H9 (cell line): ENCODE measurements at regions not wholly inside any gene's neighbourhood (a gene's known extent, or its start where the extent isn't known, plus 50 kb on each side); places are given as distances from the start of the nearest gene placed in this dataset.

Source experiments
- DNase-seq: peaks from one replicate; pipeline ENCODE4 v3.0.0-alpha.2; 2017
- H2AFZ ChIP-seq: one replicate; pipeline ENCODE4 v1.6.1; 2013; ENCODE audit warnings: mild to moderate bottlenecking, low read length, control low read depth, moderate library complexity
- H2AK5ac ChIP-seq: 2 replicates; pipeline ENCODE4 v1.6.1; 2013; ENCODE audit warnings: low read length, control low read depth, mixed read lengths; ENCODE audit not compliant: insufficient read length
- H2BK120ac ChIP-seq: one replicate; pipeline ENCODE4 v1.6.1; 2013; ENCODE audit warnings: low read depth, mild to moderate bottlenecking, low read length, control low read depth, inconsistent platforms; ENCODE audit not compliant: poor library complexity, severe bottlenecking
- H2BK12ac ChIP-seq: 2 replicates; pipeline ENCODE4 v1.6.1; 2013; ENCODE audit warnings: low read length, control low read depth, mixed read lengths, low read depth; ENCODE audit not compliant: insufficient read length
- H2BK15ac ChIP-seq: 2 replicates; pipeline ENCODE4 v1.6.1; 2013; ENCODE audit warnings: low read depth, low read length, control low read depth
- H2BK20ac ChIP-seq: one replicate; pipeline ENCODE4 v1.6.1; 2013; ENCODE audit warnings: low read depth, mild to moderate bottlenecking, low read length, control low read depth, inconsistent platforms; ENCODE audit not compliant: poor library complexity, severe bottlenecking
- H2BK5ac ChIP-seq: 2 replicates; pipeline ENCODE4 v1.6.1; 2013; ENCODE audit warnings: low read length, control low read depth, mixed read lengths; ENCODE audit not compliant: insufficient read length
- H3K14ac ChIP-seq: 2 replicates; pipeline ENCODE4 v1.6.1; 2013; ENCODE audit warnings: low read length, control low read depth; ENCODE audit not compliant: insufficient read depth
- H3K18ac ChIP-seq: 2 replicates; pipeline ENCODE4 v1.6.1; 2013; ENCODE audit warnings: low read depth, mild to moderate bottlenecking, mixed read lengths, low read length, control low read depth; ENCODE audit not compliant: insufficient read length
- H3K23ac ChIP-seq: 2 replicates; pipeline ENCODE4 v1.6.1; 2013; ENCODE audit warnings: low read length, control low read depth, mixed read lengths, low read depth; ENCODE audit not compliant: insufficient read length
- H3K23me2 ChIP-seq: 2 replicates; pipeline ENCODE4 v1.6.1; 2013; ENCODE audit warnings: low read depth, mild to moderate bottlenecking, mixed read lengths, low read length, control low read depth; ENCODE audit not compliant: insufficient read length, poor library complexity, severe bottlenecking
- H3K27ac ChIP-seq: 2 replicates; pipeline ENCODE4 v1.5.1; 2013; ENCODE audit warnings: low read length, control low read depth, mixed read lengths, low read depth; ENCODE audit not compliant: insufficient read length
- H3K27me3 ChIP-seq: 2 replicates; pipeline ENCODE4 v1.6.1; 2013; ENCODE audit warnings: low read length, control low read depth, inconsistent platforms; ENCODE audit not compliant: insufficient read depth
- H3K4ac ChIP-seq: 2 replicates; pipeline ENCODE4 v1.6.1; 2013; ENCODE audit warnings: low read depth, mild to moderate bottlenecking, control low read depth, inconsistent platforms, low read length, moderate library complexity
- H3K4me1 ChIP-seq: 2 replicates; pipeline ENCODE4 v1.6.1; 2013; ENCODE audit warnings: low read length, control low read depth, inconsistent platforms; ENCODE audit not compliant: insufficient read depth
- H3K4me2 ChIP-seq: 2 replicates; pipeline ENCODE4 v1.6.1; 2013; ENCODE audit warnings: low read length, control low read depth, mixed read lengths; ENCODE audit not compliant: insufficient read length, insufficient read depth
- H3K56ac ChIP-seq: 2 replicates; pipeline ENCODE4 v1.6.1; 2013; ENCODE audit warnings: low read depth, mild to moderate bottlenecking, mixed read lengths, low read length, control low read depth; ENCODE audit not compliant: insufficient read length
- H3K79me1 ChIP-seq: 2 replicates; pipeline ENCODE4 v1.6.1; 2013; ENCODE audit warnings: low read depth, mild to moderate bottlenecking, moderate library complexity, low read length, control low read depth, inconsistent platforms; ENCODE audit not compliant: insufficient read depth, poor library complexity, severe bottlenecking
- H3K79me2 ChIP-seq: 2 replicates; pipeline ENCODE4 v1.6.1; 2013; ENCODE audit warnings: low read length, control low read depth, inconsistent platforms; ENCODE audit not compliant: insufficient read depth
- H3K9ac ChIP-seq: 2 replicates; pipeline ENCODE4 v1.6.1; 2013; ENCODE audit warnings: low read length, control low read depth, mixed read lengths; ENCODE audit not compliant: insufficient read length; ENCODE audit errors: extremely low read depth
- H3K9me3 ChIP-seq: one replicate; pipeline ENCODE4 v1.6.1; 2013; ENCODE audit warnings: low read depth, low read length, inconsistent platforms; ENCODE audit not compliant: control insufficient read depth
- H3T11ph ChIP-seq: one replicate; pipeline ENCODE4 v1.6.1; 2013; ENCODE audit warnings: mild to moderate bottlenecking, low read length, control low read depth, inconsistent platforms
- H4K20me1 ChIP-seq: one replicate; pipeline ENCODE4 v1.6.1; 2013; ENCODE audit not compliant: control insufficient read depth, insufficient read length, insufficient read depth
- H4K5ac ChIP-seq: 2 replicates; pipeline ENCODE4 v1.6.1; 2013; ENCODE audit warnings: low read depth, mild to moderate bottlenecking, mixed read lengths, low read length, control low read depth; ENCODE audit not compliant: insufficient read length
- H4K8ac ChIP-seq: replicated peaks from 2 replicates; pipeline ENCODE4 v1.6.1; 2013; ENCODE audit warnings: low read length, control low read depth, mixed read lengths, low read depth; ENCODE audit not compliant: insufficient read length
- H4K91ac ChIP-seq: 2 replicates; pipeline ENCODE4 v1.6.1; 2013; ENCODE audit warnings: low read depth, mild to moderate bottlenecking, moderate library complexity, mixed read lengths, low read length, control low read depth; ENCODE audit not compliant: insufficient read length
- H3K27ac Mint-ChIP-seq, 3 experiments: 2 replicates in 2 of 3; 3 replicates in 1 of 3; pipeline ENCODE4 v1.8.0; 2020 to 2021; ENCODE audit warnings: mixed read lengths in 3 of 3, mild to moderate bottlenecking in 1 of 3, moderate library complexity in 1 of 3
- H3K27me3 Mint-ChIP-seq: 2 replicates; pipeline ENCODE4 v1.8.0; 2021; ENCODE audit warnings: low read depth, mild to moderate bottlenecking, moderate library complexity, mixed read lengths
- H3K36me3 Mint-ChIP-seq, 3 experiments: 2 replicates in 2 of 3; 3 replicates in 1 of 3; pipeline ENCODE4 v1.8.0; 2020 to 2021; ENCODE audit warnings: low read depth in 3 of 3, mixed read lengths in 3 of 3; ENCODE audit not compliant: insufficient read depth in 1 of 3
- H3K4me1 Mint-ChIP-seq, 2 experiments: 2 replicates each; pipeline ENCODE4 v1.8.0; 2020; ENCODE audit warnings: mixed read lengths in 2 of 2
- H3K4me3 Mint-ChIP-seq, 2 experiments: 2 replicates in 1 of 2; 3 replicates in 1 of 2; pipeline ENCODE4 v1.8.0; 2020 to 2021; ENCODE audit warnings: mild to moderate bottlenecking in 2 of 2, mixed read lengths in 2 of 2, moderate library complexity in 1 of 2
- H3K9me3 Mint-ChIP-seq, 2 experiments: 2 replicates in 1 of 2; 3 replicates in 1 of 2; pipeline ENCODE4 v1.8.0; 2020; ENCODE audit warnings: mild to moderate bottlenecking in 2 of 2, mixed read lengths in 2 of 2, moderate library complexity in 1 of 2
- CTCF ChIP-seq: fragments of 200-600 bp; sonication (generic); conservative IDR thresholded peaks from 3 replicates; pipeline ENCODE4 v1.8.0; 2021; ENCODE audit warnings: antibody characterized with exemption, mild to moderate bottlenecking
- WGBS: extraction: QIAGEN DNeasy Blood & Tissue Kit; methylation state at CpG from one replicate; pipeline ENCODE4 v1.1.7; 2013; ENCODE audit warnings: missing lambda C conversion rate, low lambda C conversion rate, mixed read lengths; ENCODE audit not compliant: insufficient read length; ENCODE audit errors: extremely low coverage; 5-methylcytosine and 5-hydroxymethylcytosine counted together

GRCh38 chr7:84700563-84701370 lies 486.1 kb downstream of the SEMA3D start:
- Mint-ChIP-seq H3K27ac (no peak overlapping the region), H3K9me3 (peaks cover 0 to 3% of the 10 kb centered on the region in 2 experiments; a peak in 1 of 5 replicates), H3K36me3 (no peaks in the 10 kb centered on the region), H3K4me3 (no peak overlapping the region), H3K4me1 (peaks cover 3% of the 10 kb centered on the region in 2 experiments; a peak in 2 of 4 replicates), H3K27me3 (no peaks in the 10 kb centered on the region)
- Histone ChIP-seq H4K20me1 (no peaks in the 10 kb centered on the region), H2BK15ac (no peak overlapping the region), H3K18ac (no peak overlapping the region), H3K23ac (no peak overlapping the region), H4K91ac (no peak overlapping the region), H2BK12ac (no peak overlapping the region), H3K79me2 (no peaks in the 10 kb centered on the region), H4K5ac (no peak overlapping the region), H4K8ac (no peak overlapping the region), H2BK5ac (no peak overlapping the region), H3K23me2 (no peaks in the 10 kb centered on the region), H3K27me3 (no peaks in the 10 kb centered on the region), H3K14ac (no peak overlapping the region), H2AK5ac (no peak overlapping the region), H3K4me1 (no peaks in the 10 kb centered on the region), H3K4me2 (no peak overlapping the region), H2AFZ (no peak overlapping the region), H3K9ac (no peak overlapping the region), H2BK120ac (no peak overlapping the region), H3K27ac (no peak overlapping the region), H3K9me3 (no peaks in the 10 kb centered on the region), H3K79me1 (no peaks in the 10 kb centered on the region), H3K4ac (no peak overlapping the region), H2BK20ac (no peak overlapping the region), H3K56ac (no peak overlapping the region), H3T11ph (no peak overlapping the region)
- WGBS: no CpG with 5 or more reads among the region's 2 CpGs
- DNase-seq: no peak
- TF ChIP-seq CTCF: no peak
